Sigmoid colon (tissue), 6 donors: ENCODE measurements at regions not wholly inside any gene's neighbourhood (a gene's known extent, or its start where the extent isn't known, plus 50 kb on each side); places are given as distances from the start of the nearest gene placed in this dataset.

Experiments used
- DNase-seq: peaks from one replicate; pipeline ENCODE4 v3.0.0-alpha.2; 2019
- H3K27ac ChIP-seq, 4 donors: fragments of 200-600 bp; sonication (generic); one replicate each; pipeline ENCODE4 v1.5.1; 2016 to 2019; ENCODE audit warnings: mild to moderate bottlenecking in 1 of 4
- H3K27me3 ChIP-seq, 3 donors: fragments of 200-600 bp; sonication (generic); one replicate each; pipeline ENCODE4 v1.5.1; 2019; ENCODE audit warnings: mild to moderate bottlenecking in 1 of 3
- H3K36me3 ChIP-seq, 4 donors: fragments of 200-600 bp; sonication (generic); one replicate each; pipeline ENCODE4 v1.5.1; 2016 to 2019
- H3K4me1 ChIP-seq, 4 donors: fragments of 200-600 bp; sonication (generic); one replicate each; pipeline ENCODE4 v1.5.1; 2017 to 2019
- H3K4me3 ChIP-seq, 4 donors: fragments of 200-600 bp; sonication (generic); one replicate each; pipeline ENCODE4 v1.5.1; 2017 to 2019; ENCODE audit warnings: mild to moderate bottlenecking in 2 of 4, moderate library complexity in 1 of 4
- H3K9me3 ChIP-seq, 4 donors: fragments of 200-600 bp in 3 of 4; sonication (generic) in 3 of 4; one replicate each; pipeline versions ENCODE4 v1.5.1 to v1.6.1; 2013 to 2019
- EP300 ChIP-seq, 4 donors: sonication (generic); formaldehyde crosslinking; IDR thresholded peaks; one replicate each; pipeline ENCODE4 v1.6.1; 2017; ENCODE audit warnings: antibody characterized with exemption in 4 of 4
- POLR2A ChIP-seq, 2 donors: fragments of 450-650 bp; IDR thresholded peaks; one replicate each; pipeline ENCODE4 v1.6.1; 2016; ENCODE audit warnings: antibody characterized with exemption in 2 of 2, mild to moderate bottlenecking in 2 of 2, moderate library complexity in 2 of 2
- POLR2AphosphoS5 ChIP-seq, 4 donors: sonication (generic); formaldehyde crosslinking; IDR thresholded peaks; one replicate each; pipeline ENCODE4 v1.6.1; 2017; ENCODE audit warnings: antibody characterized with exemption in 4 of 4
- WGBS, 2 donors: extraction: QIAGEN DNeasy Blood & Tissue Kit; methylation state at CpG; one replicate each; pipeline ENCODE4 v1.1.7; 2013; 5-methylcytosine and 5-hydroxymethylcytosine counted together
- intact Hi-C: fragments of 100-400 bp; cut with DNase I; formaldehyde crosslinking; loops from one replicate; pipeline ENCODE4 v1.15.1; 2023
- TF ChIP-seq, protein P1 (sequence below), 4 experiments: fragments of 450-650 bp in 3 of 4; fragments of 200-600 bp in 1 of 4; IDR thresholded peaks; one replicate each; pipeline ENCODE4 v1.5.1; 2016 to 2019; ENCODE audit warnings: antibody characterized with exemption in 4 of 4, mild to moderate bottlenecking in 3 of 4, moderate library complexity in 2 of 4
- donor health status: healthy with polysubstance abuse.
- donor health status: healthy.

DNA sequence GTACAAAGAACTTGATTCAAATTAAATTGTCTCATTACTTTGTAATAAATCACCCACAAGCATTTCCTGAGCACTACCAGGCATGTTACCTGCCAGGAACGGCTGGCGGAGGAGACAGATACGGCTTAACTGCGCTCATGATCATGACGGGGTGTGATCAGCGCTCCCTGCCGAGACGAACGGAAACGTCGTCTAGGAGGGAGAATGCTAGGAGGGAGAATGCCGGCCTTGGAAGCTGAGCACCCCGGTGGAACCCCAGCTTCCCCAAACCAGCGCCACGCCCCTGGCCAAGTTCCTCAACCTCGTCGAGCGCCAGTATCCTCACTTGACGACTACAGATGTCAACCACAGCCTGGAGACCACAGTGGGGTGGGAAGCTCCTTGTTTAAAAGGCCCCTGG, 272.8 kb downstream of the CTTN start:
- no peaks in the 10 kb centered on the region for H3K4me1 ChIP-seq
- WGBS, 2 donors = 36 to 79% methylated on average over 19 of the region's 19 CpGs
- TF ChIP-seq POLR2A (IDR thresholded peaks at IDR 0.05) = no peak
- TF ChIP-seq, protein P1, sequence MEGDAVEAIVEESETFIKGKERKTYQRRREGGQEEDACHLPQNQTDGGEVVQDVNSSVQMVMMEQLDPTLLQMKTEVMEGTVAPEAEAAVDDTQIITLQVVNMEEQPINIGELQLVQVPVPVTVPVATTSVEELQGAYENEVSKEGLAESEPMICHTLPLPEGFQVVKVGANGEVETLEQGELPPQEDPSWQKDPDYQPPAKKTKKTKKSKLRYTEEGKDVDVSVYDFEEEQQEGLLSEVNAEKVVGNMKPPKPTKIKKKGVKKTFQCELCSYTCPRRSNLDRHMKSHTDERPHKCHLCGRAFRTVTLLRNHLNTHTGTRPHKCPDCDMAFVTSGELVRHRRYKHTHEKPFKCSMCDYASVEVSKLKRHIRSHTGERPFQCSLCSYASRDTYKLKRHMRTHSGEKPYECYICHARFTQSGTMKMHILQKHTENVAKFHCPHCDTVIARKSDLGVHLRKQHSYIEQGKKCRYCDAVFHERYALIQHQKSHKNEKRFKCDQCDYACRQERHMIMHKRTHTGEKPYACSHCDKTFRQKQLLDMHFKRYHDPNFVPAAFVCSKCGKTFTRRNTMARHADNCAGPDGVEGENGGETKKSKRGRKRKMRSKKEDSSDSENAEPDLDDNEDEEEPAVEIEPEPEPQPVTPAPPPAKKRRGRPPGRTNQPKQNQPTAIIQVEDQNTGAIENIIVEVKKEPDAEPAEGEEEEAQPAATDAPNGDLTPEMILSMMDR (IDR thresholded peaks at IDR 0.05) = no peak
- TF ChIP-seq EP300 (IDR thresholded peaks at IDR 0.05) = no peak
- TF ChIP-seq POLR2AphosphoS5 (IDR thresholded peaks at IDR 0.05) = no peak
- intact Hi-C loops = no loop called here
- peaks cover 0 to 25% (median 0%) of the 10 kb centered on the region in 3 donors for H3K27me3 ChIP-seq
- H3K27ac ChIP-seq = no peak overlapping the region
- no peaks in the 10 kb centered on the region for H3K36me3 ChIP-seq
- no peak for DNase-seq
- no peak overlapping the region for H3K4me3 ChIP-seq
- no peaks in the 10 kb centered on the region for H3K9me3 ChIP-seq

DNA sequence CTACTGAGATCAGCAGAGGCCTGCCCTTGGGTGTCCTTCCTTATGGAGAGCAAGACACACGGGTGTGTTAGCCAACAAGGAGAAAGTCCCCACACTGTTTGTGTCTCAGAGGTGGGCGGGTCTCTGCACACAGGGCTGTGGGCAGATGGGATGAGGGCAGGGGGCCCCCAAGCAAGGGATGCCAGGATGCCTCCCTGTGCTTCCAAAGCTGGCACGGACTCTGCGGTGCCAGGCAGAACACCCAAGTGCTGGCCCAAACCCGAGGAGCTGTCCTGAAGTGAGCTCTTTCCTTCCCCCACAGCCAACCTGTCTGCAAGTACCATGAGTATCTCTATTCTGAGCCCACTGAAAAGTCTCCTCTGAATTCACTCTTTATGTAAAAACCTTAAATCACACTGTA, 273.3 kb downstream of the CTTN start:
- no peaks in the 10 kb centered on the region for H3K36me3 ChIP-seq
- WGBS, 2 donors = 70 to 71% methylated on average over 5 of the region's 5 CpGs

DNA sequence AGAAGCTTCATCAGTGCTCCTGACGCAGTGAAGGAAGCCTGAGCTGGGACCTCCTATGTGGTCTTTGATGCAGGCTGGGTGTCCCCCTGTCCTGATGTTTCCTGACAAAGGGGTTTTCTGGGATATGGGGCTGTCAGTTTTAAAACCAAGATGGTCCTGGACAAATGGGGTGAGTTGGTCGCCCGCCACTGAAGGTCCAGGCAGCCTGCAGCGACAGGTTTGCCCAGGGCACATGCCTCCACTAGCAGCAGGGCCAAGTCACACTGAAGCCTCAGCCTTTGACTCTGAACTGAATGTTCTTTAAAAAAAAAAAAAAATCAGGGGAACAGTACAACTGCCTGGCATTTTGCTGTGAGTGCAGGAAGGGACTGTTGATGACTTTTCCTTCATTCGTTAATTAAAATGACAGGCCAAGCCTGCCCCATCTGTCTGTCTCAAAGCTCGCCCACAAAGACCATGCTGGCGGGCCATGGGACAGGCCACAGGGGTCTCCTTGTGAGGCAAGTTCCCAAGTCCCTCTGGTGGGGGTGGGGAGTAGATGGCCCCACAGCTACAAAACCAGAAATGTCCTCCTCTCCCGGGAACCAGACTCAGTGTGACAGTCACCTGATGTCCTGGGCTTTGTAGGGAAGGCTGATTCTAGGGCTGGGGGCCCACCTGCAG, 274.8 kb downstream of the CTTN start:
- intact Hi-C loops = no loop called here

More for the DNA sequence above, 273.3 kb downstream of the CTTN start:
- H3K4me1 ChIP-seq = no peaks in the 10 kb centered on the region
- no peak for DNase-seq
- no peaks in the 10 kb centered on the region for H3K9me3 ChIP-seq
- no peak overlapping the region for H3K27ac ChIP-seq
- intact Hi-C loops = no loop called here
- no peak overlapping the region for H3K4me3 ChIP-seq
- no peak for TF ChIP-seq POLR2A (IDR thresholded peaks at IDR 0.05)
- no peak for TF ChIP-seq EP300 (IDR thresholded peaks at IDR 0.05)
- TF ChIP-seq, protein P1 (IDR thresholded peaks at IDR 0.05) = no peak
- TF ChIP-seq POLR2AphosphoS5 (IDR thresholded peaks at IDR 0.05) = no peak
- H3K27me3 ChIP-seq = peaks cover 0 to 25% (median 0%) of the 10 kb centered on the region in 3 donors

DNA sequence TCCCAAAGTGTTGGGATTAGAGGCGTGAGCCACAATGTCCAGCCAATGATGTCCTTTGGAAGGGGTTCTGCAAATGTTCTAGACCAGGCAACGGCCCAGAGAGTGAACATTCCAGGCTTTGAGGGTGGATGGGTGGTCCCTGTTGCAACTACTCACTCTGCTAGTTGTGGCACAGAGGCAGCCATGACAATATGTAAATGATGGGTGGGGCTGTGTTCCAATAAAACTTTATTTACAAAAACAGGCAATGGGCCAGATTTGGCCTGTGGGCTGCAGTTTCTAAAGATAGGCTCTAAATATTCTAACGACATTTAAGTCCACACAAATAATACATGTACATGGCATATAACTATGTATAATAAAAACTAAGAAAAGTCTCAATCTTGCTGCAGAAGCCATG, 276.3 kb downstream of the CTTN start:
- Histone ChIP-seq H3K36me3 (no peaks in the 10 kb centered on the region), H3K4me1 (no peaks in the 10 kb centered on the region), H3K27ac (no peak overlapping the region), H3K9me3 (no peaks in the 10 kb centered on the region), H3K4me3 (no peak overlapping the region), H3K27me3 (peaks cover 0 to 4% (median 0%) of the 10 kb centered on the region in 3 donors)
- DNase-seq = no peak
- TF ChIP-seq, protein P1 (IDR thresholded peaks at IDR 0.05) = no peak
- TF ChIP-seq POLR2AphosphoS5 (IDR thresholded peaks at IDR 0.05) = no peak
- no peak for TF ChIP-seq EP300 (IDR thresholded peaks at IDR 0.05)
- TF ChIP-seq POLR2A (IDR thresholded peaks at IDR 0.05) = no peak
- intact Hi-C loops = no loop called here
- 89 to 93% methylated on average over 3 of the region's 3 CpGs for WGBS, 2 donors

More for the DNA sequence above, 274.8 kb downstream of the CTTN start:
- DNase-seq = no peak
- peaks cover 0 to 15% (median 0%) of the 10 kb centered on the region in 3 donors for H3K27me3 ChIP-seq
- no peak overlapping the region for H3K27ac ChIP-seq
- H3K36me3 ChIP-seq = no peaks in the 10 kb centered on the region
- no peak overlapping the region for H3K4me3 ChIP-seq
- no peaks in the 10 kb centered on the region for H3K9me3 ChIP-seq
- no peak for TF ChIP-seq POLR2AphosphoS5 (IDR thresholded peaks at IDR 0.05)
- TF ChIP-seq, protein P1 (IDR thresholded peaks at IDR 0.05) = no peak
- no peak for TF ChIP-seq POLR2A (IDR thresholded peaks at IDR 0.05)
- TF ChIP-seq EP300 (IDR thresholded peaks at IDR 0.05) = no peak
- H3K4me1 ChIP-seq = no peaks in the 10 kb centered on the region
- 96 to 97% methylated on average over 8 of the region's 8 CpGs for WGBS, 2 donors
